GM12873 (cell line): ENCODE measurements at regions not wholly inside any gene's neighbourhood (a gene's known extent, or its start where the extent isn't known, plus 50 kb on each side); places are given as distances from the start of the nearest gene placed in this dataset.

Experiments
- CTCF ChIP-seq: IDR thresholded peaks from 2 replicates; pipeline ENCODE4 v1.5.1; 2012; ENCODE audit warnings: low read depth, mild to moderate bottlenecking, moderate library complexity, low read length, control low read depth; ENCODE audit not compliant: insufficient read depth; ENCODE audit errors: missing control alignments

DNA sequence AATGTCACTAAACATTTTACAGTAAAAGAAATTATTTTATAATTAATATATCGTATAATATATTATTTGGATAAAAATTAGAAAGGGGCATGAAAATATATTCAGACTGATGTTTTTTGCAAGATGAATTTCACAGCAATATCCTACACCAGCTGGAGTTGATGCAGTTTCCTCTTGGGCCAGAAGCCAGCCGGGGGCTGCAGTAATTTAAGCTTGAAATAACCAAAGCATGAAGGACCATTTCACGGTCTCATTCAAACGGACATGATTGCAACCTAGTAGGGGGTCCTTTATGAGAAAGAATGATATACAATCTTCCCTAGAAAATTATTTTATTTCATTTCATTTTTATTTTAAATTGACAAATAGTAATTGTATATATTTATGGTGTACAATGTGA lies 797.2 kb upstream of the PCDH9 start:
- TF ChIP-seq CTCF, result no peak

DNA sequence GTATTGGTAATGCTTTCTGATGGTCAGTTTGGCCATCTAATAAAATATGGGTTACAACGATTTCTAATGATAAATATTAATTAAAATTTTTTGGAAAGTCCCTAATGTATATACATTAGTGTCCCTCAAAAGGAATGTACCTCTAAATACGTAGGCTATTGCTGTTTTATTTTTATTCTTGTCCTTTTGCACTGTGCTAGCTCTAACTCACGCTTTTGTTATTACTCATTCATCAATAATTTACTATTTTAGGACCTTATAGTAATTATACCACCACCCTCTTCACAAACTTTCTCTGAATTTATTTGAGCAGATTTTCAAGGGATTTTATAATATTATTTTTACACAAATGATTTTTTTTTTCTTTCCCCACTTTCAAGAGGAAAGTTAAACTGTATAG lies 795.9 kb upstream of the PCDH9 start:
- no peak for TF ChIP-seq CTCF

GRCh38 chr13:68025604-68026003 lies 795.5 kb upstream of the PCDH9 start:
- TF ChIP-seq CTCF, result no peak

DNA sequence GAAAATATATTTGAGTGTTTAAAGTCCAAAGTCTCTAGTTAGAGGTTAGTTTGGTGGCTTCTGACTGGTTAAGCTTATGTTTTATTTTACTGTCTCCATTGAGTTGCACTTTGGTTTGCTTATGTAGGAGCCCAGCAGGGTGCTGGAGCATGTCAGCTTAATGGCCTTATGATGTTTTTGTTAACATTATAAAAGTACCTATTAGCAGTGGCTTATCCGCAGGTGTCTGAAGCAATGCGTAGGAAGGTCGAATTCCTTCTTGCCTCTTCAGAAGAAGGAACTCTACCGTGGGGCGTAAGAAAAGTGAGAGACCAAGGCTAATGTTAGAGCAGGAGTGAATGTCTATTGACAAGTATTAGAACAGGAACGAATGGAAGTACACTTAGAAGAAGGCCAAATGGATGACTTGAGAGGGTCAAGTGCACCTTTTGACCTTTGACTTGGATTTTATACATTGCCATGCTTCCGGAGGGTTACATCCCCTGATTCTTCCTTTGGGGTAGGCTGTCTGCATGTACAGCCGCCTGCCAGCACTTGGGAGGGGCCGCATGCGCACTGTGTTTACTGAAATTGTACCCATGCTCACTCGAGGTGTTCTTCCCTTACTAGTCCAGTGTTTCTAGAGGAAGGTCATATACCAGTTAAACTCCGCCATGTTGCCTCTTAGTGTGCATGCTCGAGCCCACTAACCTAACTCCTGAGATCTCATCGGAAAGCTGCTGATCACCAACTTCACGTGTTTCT lies 793.9 kb upstream of the PCDH9 start:
- TF ChIP-seq CTCF, result no peak

- no peak for TF ChIP-seq CTCF
These were observed 789.8 kb upstream of the PCDH9 start for GRCh38 chr13:68019901-68020300.

GRCh38 chr13:68009546-68009945 lies 779.4 kb upstream of the PCDH9 start:
- no peak for TF ChIP-seq CTCF

DNA sequence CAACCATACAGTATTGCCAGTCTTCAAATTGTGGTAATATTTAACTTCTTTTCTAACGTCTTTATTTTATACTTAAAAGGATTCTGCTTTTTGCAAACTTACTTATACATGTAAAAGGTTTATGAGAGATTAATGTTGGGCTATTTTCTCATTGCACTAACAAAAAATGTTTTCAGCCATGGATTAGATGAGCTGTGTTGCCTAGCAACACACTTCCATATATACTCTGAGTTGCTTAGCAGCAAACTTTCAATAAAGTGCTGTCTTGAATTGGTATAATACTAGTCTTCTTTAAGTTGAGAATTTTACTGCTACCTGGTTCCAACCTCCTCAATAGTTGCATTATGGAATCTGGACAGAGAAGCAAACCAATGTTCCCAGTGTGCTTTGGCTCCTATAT lies 777.4 kb upstream of the PCDH9 start:
- no peak for TF ChIP-seq CTCF
